Type B pancreatic cell (in vitro differentiated cells): ENCODE measurements at regions not wholly inside any gene's neighbourhood (a gene's known extent, or its start where the extent isn't known, plus 50 kb on each side); places are given as distances from the start of the nearest gene placed in this dataset.

Experiments
- DNase-seq: peaks from one replicate; pipeline ENCODE4 v3.0.0; 2021; ENCODE audit warnings: mixed read lengths; ENCODE audit not compliant: unreplicated experiment; ENCODE audit errors: extremely low spot score
- H3K27ac Mint-ChIP-seq: 2 replicates; pipeline ENCODE4 v1.8.0; 2021; ENCODE audit warnings: mild to moderate bottlenecking, mixed read lengths
- H3K27me3 Mint-ChIP-seq: 2 replicates; pipeline ENCODE4 v1.8.0; 2021; ENCODE audit warnings: mixed read lengths
- H3K36me3 Mint-ChIP-seq: 2 replicates; pipeline ENCODE4 v1.8.0; 2021; ENCODE audit warnings: mixed read lengths
- H3K4me1 Mint-ChIP-seq: one replicate; pipeline ENCODE4 v1.8.0; 2021; ENCODE audit warnings: mixed read lengths; ENCODE audit not compliant: unreplicated experiment
- H3K4me3 Mint-ChIP-seq: 2 replicates; pipeline ENCODE4 v1.8.0; 2021; ENCODE audit warnings: mild to moderate bottlenecking, mixed read lengths
- H3K9me3 Mint-ChIP-seq: 2 replicates; pipeline ENCODE4 v1.8.0; 2021; ENCODE audit warnings: mixed read lengths
- CTCF ChIP-seq: fragments of 200-600 bp; sonication (generic); conservative IDR thresholded peaks from 2 replicates; pipeline ENCODE4 v1.5.0; 2021; ENCODE audit warnings: antibody characterized with exemption, mild to moderate bottlenecking

DNA sequence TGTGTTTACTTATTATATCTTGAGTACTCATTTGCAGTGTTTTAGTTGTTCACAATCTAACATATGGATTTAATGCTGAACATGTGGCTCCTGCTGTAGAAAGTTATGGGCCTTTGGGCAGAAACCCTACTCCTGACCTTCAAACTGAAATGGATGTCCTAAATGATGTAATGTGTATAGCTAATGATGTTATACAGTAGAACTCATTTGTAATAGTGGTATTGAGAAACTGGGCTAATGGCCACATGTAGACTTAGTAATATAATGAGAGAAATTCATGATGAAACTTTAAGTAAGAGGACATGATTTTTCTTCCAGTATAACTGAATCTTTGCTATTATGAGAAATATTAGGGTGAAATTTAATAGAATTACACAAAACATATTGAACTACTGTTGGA lies 121.3 kb upstream of the PTPRK start:
- Mint-ChIP-seq H3K4me3 (no peak overlapping the region), H3K9me3 (no peaks in the 10 kb centered on the region), H3K27ac (no peak overlapping the region), H3K36me3 (no peaks in the 10 kb centered on the region), H3K27me3 (no peaks in the 10 kb centered on the region), H3K4me1 (peaks cover 6% of the 10 kb centered on the region)
- no peak for DNase-seq
- TF ChIP-seq CTCF: no peak

DNA sequence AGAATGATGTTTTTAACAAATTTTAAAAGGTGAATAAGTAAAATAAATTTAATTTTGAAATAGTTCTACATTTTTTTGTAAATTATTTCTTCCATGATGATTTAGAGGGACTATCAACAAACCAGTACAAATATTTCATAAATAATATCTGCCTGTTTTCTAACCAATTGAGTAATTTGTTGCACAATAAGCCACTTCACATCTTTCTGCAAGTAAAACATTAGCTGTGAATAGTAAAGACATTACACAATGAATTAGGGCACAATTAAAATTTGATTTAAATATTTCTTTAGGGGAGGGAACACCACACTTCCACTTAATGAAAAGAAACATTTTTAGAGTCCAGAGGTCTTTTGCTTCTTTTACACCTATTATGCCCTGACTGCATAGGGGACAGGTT lies 118.4 kb upstream of the PTPRK start:
- no peaks in the 10 kb centered on the region for H3K27me3 Mint-ChIP-seq
- H3K27ac Mint-ChIP-seq: no peak overlapping the region
- TF ChIP-seq CTCF: no peak
- no peak overlapping the region for H3K4me3 Mint-ChIP-seq
- no peaks in the 10 kb centered on the region for H3K9me3 Mint-ChIP-seq
- H3K36me3 Mint-ChIP-seq: no peaks in the 10 kb centered on the region
- H3K4me1 Mint-ChIP-seq: peaks cover 6% of the 10 kb centered on the region
- DNase-seq: no peak

DNA sequence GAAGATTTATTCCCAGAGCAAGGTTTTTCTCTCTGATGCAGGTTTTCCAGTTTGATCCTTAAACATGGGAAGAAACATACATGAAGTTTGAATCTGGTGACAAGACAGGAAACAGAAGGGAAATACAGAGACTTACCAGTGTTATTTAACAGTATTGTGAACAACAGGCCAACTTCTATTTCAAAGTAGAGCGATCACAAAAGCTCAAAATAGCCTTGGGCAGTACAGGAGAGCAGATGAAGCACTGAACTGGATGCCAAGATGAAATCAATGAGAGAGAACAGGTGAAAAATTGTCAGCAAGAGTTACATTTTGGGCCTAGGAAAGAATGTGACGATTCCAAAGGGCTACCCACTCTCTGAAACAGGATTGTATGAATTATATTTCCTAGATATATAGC lies 114.8 kb upstream of the PTPRK start:
- Mint-ChIP-seq H3K27me3 (no peaks in the 10 kb centered on the region), H3K27ac (no peak overlapping the region), H3K36me3 (no peaks in the 10 kb centered on the region), H3K9me3 (no peaks in the 10 kb centered on the region), H3K4me1 (no peaks in the 10 kb centered on the region), H3K4me3 (no peak overlapping the region)
- no peak for DNase-seq
- no peak for TF ChIP-seq CTCF

DNA sequence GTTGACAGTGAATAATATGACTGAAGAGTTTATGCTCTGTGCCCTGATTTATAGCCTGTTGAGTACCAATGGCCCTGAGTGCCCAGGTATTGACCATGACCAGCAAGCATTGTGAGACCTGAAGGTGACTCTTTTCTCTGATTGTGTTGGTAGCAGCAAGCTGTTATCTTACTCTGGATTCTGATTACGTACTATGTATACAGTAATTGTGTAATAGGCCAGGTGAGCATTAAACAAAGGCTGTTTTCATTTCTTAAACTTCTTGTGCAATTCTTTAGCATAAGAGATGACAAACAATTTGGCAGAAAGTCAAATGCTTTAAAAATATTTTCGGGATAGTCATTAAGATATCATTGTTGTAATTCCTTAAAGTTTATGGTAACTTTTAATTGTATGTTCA lies 111.7 kb upstream of the PTPRK start:
- no peaks in the 10 kb centered on the region for H3K9me3 Mint-ChIP-seq
- no peak for DNase-seq
- TF ChIP-seq CTCF: no peak
- H3K27me3 Mint-ChIP-seq: no peaks in the 10 kb centered on the region
- no peaks in the 10 kb centered on the region for H3K36me3 Mint-ChIP-seq
- H3K4me3 Mint-ChIP-seq: no peak overlapping the region
- no peak overlapping the region for H3K27ac Mint-ChIP-seq
- H3K4me1 Mint-ChIP-seq: no peaks in the 10 kb centered on the region

- Mint-ChIP-seq H3K4me1 (no peaks in the 10 kb centered on the region), H3K36me3 (no peaks in the 10 kb centered on the region), H3K27ac (no peak overlapping the region), H3K4me3 (no peak overlapping the region), H3K27me3 (no peaks in the 10 kb centered on the region), H3K9me3 (no peaks in the 10 kb centered on the region)
- no peak for DNase-seq
- TF ChIP-seq CTCF: no peak
Measured at GRCh38 chr6:128631031-128631430, 110.6 kb upstream of the PTPRK start.

GRCh38 chr6:128630213-128630612 lies 109.8 kb upstream of the PTPRK start:
- TF ChIP-seq CTCF: no peak
- Mint-ChIP-seq H3K27me3 (no peaks in the 10 kb centered on the region), H3K9me3 (no peaks in the 10 kb centered on the region), H3K4me1 (no peaks in the 10 kb centered on the region), H3K36me3 (no peaks in the 10 kb centered on the region), H3K4me3 (no peak overlapping the region), H3K27ac (no peak overlapping the region)
- no peak for DNase-seq
